ENCODE measurements at regions not wholly inside any gene's neighbourhood (a gene's known extent, or its start where the extent isn't known, plus 50 kb on each side); places are given as distances from the start of the nearest gene placed in this dataset.
"Not testable (repeated sequence)": the region's sequence is repeated elsewhere in the genome, so short reads cannot be mapped to it uniquely, and the experiment has no call there.

- no peak for DNase-seq (ENCODE audit: low read depth, low spot score)
- H3K27ac ChIP-seq, result no peak overlapping the region
Measured at GRCh38 chr7:81842361-81842760, 72.5 kb upstream of the HGF start.

- no peak overlapping the region for H3K27ac ChIP-seq
- no peak for DNase-seq (ENCODE audit: low read depth, low spot score)
Measured at GRCh38 chr7:81839708-81840369, 70.0 kb upstream of the HGF start.

- no peak overlapping the region for H3K27ac ChIP-seq
- no peak for DNase-seq (ENCODE audit: low read depth, low spot score)
Measured at GRCh38 chr7:81833401-81833800, 63.6 kb upstream of the HGF start.

GRCh38 chr7:81831883-81832282 is 62.0 kb upstream of the HGF start:
- no peak for DNase-seq (ENCODE audit: low read depth, low spot score)
- no peak overlapping the region for H3K27ac ChIP-seq

GRCh38 chr7:81829511-81829910 is 59.7 kb upstream of the HGF start:
- DNase-seq (ENCODE audit: low read depth, low spot score); H3K27ac ChIP-seq: not testable (repeated sequence)

- H3K27ac ChIP-seq, result no peak overlapping the region
- no peak for DNase-seq (ENCODE audit: low read depth, low spot score)
Measured at GRCh38 chr7:81822811-81823210, 53.0 kb upstream of the HGF start.

- DNase-seq (ENCODE audit: low read depth, low spot score), result no peak
- H3K27ac ChIP-seq, result no peak overlapping the region
Measured at GRCh38 chr7:81819861-81820260, 50.0 kb upstream of the HGF start.
